Tongue (tissue), 1 donor: ENCODE measurements at regions not wholly inside any gene's neighbourhood (a gene's known extent, or its start where the extent isn't known, plus 50 kb on each side); places are given as distances from the start of the nearest gene placed in this dataset.
A peak's percentile ranks its signal among the peaks of the same experiment; 100 is the strongest.
"Not testable (repeated sequence)": the region's sequence is repeated elsewhere in the genome, so short reads cannot be mapped to it uniquely, and the experiment has no call there.

Source experiments
- DNase-seq: peaks from one replicate; pipeline ENCODE4 v3.0.0-alpha.2; 2015

DNA sequence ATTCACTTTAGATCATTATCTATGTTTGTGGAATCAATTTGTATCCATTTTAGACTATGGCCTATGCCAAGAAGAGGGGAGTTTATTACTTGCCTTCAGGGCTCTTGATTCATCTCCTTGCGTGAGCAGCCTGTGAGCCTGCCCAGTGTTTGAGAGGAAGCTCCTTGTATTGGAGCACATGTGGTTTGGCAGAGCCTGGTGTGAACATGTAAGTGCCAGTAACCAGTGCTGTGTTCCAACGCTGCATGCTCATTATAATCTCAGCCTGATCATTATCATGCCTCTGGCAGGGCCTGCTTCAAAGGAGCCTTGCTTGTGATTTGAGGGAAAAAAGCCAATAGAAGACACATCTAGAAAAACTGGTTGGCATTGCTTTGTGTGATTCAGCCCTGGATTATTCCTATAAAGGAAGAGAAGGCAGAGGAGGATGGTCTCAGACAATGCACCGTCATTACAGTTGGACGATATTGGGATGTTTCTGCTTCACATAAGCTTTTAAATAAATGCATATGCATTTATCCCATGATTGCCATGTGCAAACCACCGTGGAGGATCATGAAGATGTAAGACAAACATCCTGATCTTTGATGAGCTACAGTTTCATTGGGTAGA, 203.4 kb upstream of the AHR start:
- no peak for DNase-seq

DNA sequence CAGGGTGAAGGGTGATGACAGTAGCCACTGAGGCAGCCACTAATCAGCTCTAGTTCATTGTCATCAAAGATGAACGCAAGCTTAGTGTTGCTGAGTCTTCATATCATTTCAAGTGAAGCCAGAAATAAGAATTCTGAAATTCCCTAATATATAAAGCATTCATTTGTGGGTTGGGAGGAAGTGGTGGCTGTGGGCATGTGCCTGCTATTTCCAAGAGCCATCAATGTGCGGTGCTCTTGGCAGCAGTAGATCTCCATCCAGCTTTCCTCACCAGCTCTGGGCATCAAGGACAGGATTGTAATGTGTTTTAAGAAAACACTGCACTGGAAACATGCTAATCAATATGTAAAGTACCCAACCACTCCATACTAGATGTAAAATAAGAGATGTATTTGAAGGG, 202.5 kb upstream of the AHR start:
- DNase-seq, result no peak

DNA sequence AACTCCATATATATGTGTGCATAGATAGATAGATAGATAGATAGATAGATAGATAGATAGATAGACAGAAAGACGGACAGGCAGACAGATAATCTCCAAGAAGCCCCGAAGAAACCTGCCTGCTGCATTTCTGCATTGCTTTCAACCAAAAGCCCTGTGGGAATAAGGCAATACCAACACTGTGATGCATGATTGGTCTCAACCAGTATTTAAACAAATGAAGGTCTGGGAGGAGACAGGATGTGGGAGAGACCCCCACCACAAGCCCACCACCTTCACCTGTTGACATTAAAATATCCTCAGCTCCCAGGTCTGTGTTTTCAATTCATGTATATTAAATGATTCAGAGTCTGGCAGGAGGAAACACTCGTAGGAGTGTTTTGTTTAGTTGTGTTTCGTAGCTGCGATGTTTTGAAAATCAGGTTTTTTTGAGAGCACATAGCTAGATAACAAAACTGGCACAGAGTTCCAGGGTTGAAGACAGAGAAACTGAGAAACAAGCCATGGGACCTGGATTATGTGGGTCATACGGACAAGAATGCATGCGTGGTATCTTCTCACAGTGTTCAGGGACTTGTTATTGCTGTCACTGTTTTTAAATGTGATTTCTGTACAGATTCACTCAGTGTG, 200.7 kb upstream of the AHR start:
- DNase-seq, result no peak

DNA sequence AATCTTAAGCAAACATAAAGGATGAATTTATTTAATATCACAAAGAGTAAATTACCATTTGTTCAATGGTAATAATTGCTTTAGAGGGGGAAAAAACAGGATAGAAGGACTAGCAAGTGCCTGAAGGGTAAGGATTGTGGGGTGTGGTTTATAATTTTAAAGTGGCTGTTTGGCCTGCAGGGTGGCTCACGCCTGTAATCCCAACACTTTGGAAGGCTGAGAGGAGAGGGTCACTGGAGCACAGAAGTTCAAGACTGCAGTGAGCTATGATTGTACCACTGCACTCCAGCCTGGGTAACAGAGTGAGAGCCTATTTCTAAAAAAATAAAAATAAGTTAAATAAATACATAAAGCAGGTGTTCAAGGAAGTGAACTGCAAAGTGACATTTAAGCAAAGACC, 199.9 kb upstream of the AHR start:
- no peak for DNase-seq

DNA sequence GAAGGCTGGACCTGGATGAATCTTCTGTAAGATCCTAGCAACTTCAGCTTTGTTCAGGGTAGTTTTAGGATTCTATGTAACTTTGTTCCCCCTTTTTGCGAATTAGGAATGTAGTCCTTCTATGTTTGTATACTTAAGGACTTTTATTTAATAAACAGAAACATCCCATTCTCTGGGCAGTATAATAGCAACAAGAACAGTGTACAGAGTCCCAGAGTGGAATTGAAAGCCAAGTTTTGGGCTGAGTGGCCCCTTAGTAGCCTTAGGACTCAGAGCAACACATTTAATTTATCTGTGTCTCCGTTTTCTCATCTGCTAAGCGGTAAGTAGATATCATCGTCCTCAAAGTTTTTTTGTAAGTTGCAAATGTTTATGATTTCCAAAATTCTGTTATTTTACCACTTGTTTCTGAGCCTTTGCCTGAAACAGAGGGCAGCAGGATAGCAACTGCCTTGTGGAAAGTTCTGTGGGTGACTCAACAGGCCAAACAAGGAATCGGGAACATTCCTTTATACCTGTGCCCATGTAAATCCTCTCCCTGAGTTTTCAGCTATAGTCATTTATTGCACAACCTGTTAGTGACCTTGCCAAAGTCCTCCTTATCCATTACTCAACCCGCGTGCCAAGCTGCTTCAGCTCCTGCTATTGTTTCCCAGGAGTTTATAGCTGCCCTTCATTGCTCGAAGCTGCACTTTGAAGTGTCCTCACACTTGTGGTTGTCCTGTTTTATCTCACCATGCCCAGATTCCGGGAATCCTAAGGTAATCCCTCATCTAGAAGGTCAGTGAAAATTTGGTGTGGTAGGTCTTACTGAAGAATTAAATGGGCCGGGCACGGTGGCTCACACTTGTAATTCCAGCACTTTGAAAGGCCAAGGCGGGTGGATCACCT, 199.1 kb upstream of the AHR start:
- no peak for DNase-seq

DNA sequence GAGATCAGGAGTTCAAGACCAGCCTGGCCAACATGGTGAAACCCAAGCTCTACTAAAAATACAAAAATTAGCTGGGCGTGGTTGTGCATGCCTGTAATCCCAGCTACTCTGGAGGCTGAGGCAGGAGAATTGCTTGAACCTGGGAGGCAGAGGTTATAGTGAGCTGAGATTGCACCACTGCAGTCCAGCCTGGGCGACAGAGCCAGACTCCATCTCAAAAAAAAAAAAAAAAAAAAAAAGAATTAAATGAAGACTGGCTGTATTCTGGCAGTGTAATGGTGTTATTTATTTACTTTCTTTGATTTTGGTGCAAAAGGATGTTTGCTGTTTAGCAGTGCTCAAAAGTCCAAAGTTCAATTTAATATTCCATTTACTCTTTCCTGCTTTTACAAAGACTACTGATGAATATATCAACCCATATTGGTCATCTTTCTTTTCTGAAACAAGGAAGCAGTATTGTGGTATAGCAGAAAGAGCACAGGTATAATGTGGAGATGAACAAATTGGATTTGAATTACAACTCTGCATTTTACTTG, 198.4 kb upstream of the AHR start:
- not testable (repeated sequence) for DNase-seq

DNA sequence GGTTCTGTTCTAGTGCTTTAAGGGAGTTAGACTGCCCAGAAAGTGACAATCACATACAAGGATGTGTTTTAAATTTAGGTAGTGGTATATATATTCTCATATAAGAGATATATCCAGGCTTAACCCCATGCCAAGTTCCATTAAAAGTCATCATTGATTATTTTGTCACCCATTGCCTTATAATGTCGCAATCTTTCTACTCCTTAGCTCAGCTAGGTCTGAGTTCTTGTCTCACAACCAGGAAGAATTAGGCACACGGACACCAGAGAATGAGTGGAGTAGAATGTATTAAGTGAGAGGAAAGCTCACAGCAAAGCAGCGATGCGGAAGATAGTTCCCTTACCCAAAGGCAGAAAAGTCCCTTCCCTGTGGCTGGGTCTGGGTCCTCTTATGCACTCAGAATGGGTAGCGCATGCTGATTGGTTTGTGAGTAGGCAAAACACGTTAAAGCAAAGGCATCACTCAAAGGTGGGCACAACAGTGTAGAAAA, 197.2 kb upstream of the AHR start:
- no peak for DNase-seq

DNA sequence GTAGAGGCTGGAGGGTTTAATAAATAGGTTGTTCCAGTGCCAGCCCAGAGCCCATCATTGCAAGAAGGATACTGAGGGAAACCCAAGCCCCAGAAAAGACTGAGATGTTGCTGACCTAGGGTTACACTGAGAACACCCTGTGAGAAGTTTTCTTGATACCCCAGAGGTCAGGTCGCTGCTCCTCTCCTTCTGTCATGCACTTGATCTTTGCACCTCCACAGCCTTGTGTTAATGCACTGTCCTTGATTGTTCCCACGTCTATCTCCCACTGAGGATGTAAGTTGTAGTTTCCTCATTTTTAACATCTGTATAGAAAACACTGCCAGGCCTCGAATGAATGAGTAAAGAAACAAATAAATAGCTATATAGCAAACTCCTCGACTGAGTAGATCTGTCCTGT, 195.3 kb upstream of the AHR start:
- no peak for DNase-seq

DNA sequence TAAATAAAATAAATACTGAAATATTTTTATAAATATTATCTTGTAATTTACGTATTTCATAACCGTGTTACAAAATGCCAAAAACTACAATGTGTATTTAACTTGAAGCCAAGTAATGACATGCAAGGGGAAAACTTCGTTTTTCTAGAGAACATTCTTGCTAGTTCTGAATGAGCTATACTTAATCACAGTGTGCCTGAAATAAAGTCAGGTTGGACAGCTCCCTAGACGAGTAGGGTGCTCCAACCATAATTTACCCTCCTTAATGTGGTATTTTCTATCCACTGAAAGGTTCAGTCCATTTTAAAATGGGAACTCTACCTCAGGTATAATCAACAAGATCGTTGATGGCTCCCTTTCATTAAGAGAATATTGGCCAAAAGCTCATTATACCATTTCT, 194.5 kb upstream of the AHR start:
- DNase-seq, result no peak

DNA sequence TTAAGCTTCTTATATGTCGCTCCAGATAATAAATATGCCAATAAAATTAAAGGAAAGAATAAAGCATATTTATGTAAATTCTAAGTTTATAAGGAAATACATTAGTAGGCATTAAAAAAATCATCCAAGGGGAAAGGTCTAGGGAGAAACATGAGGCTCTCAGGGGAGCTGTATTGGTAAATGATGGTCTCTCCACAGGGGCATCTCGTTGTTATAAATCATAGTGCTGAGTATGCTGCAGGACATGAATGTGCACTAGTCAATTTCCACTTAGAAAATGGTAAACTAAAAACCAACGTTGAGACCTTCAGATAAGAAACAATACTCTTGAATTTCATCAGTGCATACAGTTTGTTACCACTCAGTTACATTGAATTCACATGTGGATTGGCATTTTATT, 194.0 kb upstream of the AHR start:
- no peak for DNase-seq

DNA sequence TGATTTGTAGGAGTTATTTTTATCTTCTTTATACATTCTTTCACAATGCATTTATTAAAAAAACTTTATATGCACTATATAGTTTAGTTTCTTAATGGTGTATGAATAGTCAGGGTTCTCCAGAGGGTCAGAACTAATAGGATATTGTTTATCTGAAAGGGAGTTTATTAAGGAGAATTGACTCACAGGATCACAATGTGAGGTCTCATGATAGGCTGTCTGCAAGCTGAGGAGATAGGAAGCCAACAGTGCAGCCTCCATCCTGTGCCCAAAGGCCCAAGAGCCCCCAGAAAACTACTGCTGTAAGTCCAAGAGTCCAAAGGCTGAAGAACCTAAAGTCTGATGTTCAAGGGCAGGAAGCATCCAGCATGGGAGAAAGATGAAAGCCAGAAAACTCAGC, 192.8 kb upstream of the AHR start:
- no peak for DNase-seq

DNA sequence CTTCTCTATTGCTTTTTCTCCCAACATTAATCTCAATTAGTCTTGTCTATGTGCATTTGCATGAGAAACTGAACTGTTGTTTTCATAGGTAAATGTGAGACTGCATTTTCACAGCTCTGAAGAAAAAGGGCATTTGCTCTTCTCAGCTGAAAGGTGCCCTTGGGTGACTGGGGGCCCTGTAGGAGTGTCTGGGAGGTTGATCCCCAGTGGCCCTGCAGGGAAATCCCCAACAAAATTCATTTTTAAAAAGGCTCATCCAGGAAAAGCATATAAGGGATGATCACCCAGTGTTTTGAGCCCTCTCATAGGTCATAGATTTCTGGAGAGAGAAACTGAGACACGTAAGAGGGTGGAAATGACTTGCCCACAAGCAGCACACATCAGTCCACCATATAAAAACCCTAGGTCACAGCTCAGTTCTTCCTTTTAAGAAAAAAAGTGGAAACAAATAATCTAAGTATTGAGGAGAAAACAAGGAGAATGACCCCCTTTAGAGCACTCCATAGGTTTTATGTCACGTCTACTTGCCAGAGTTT, 190.3 kb upstream of the AHR start:
- DNase-seq, result no peak

DNA sequence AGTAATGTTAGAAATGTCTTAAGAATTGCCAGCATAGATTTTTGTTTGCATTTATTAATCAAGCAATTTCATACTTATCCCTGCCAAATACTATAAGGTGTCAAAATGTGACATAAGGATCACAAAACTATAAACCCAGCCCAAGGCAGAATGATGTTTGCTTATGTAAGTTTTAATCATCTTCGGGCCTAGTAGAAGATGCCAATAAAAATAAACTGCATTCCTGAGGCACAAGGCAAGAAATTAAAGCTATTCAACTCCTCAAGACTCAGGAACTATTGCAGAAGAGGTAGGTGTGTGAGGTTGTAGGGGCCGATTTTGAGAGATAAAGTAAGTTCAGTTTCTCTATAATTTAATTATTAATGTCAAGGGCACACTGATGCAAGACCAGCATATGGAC, 189.4 kb upstream of the AHR start:
- DNase-seq, result no peak

DNA sequence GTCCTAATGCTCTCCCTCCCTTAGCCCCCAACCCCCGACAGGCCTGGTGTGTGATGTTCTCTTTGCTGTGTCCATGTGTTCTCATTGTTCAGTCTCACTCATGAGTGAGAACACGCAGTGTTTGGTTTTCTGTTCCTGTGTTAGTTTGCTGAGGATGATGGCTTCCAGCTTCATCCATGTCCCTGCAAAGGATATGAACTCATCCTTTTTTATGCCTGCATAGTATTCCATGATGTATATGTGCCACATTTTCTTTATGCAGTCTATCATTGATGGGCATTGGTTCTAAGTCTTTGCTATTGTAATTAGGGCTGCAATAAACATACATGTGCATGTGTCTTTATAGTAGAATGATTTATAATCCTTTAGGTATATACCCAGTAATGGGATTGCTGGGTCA, 184.7 kb upstream of the AHR start:
- not testable (repeated sequence) for DNase-seq

DNA sequence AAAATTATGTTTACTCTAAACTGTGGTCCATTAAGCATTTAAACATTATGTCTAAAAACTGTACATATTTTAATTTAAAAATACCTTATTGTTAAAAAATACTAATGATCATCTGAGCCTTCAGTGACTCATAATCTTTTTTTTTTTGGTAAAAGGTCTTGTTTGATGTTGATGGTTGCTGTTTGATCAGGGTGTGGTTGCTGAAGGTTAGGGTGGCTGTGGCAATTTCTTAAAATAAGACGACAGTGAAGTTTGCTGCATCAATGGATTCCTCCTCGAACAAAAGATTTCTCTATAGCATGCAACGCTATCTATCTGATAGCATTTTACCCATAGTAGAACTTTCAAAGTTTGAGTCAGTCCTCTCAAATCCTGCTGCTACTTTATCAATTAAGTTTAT, 180.0 kb upstream of the AHR start:
- DNase-seq, result no peak

DNA sequence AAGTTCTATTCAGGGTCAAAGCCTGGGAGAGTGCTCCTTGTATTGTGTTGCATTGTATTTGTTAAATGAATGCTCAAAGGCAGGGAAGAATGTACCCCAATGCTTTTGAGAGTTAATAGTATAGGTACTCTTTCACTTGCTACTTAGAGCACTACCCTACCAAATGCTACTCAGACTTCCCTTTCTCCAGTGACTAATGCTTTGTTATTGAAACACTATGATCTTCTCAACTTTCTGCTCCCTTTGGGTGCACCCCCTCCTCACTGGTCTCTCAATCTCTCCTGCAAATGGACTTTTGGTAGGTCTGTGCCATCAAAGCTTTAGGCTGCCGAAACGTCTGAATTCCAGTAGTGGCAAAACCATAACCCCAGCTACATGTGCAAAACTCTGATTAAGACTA, 177.7 kb upstream of the AHR start:
- no peak for DNase-seq

DNA sequence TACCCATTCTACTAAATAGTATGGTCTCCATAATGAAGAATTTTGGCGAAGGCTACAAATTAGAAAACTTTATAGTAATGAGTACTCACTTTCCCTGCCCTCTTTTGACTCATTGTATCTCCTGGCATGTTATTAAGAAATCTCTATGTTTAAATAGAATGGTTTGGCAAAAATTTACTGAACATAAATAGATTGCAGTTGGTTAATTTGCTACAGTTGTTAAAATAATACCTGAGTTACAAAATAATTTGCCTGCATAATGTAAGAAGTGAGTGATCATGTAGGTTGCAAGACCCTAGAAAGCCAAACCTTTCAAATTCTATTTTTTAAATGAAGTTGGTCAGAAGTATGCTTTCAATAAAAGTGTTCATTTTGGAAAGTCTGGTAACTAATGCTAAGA, 176.8 kb upstream of the AHR start:
- DNase-seq, result no peak

DNA sequence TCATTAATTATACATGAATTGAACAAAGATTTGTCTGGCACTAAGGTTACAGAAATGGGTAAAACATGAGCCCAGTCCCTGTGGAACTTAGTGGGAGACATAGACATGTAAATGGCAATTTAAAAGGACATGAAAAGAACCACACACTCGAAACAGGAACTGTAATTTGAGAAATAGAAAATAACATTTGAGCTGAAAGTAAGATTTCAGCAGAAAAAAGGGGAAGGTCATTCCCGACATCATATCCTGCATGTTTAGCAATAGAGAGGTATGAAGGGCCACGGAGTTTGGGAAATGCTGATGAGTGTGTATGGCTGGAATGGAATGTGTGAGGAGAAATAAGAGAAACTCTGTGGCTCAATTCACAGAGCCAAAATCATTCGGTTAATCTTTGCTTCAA, 175.4 kb upstream of the AHR start:
- no peak for DNase-seq

DNA sequence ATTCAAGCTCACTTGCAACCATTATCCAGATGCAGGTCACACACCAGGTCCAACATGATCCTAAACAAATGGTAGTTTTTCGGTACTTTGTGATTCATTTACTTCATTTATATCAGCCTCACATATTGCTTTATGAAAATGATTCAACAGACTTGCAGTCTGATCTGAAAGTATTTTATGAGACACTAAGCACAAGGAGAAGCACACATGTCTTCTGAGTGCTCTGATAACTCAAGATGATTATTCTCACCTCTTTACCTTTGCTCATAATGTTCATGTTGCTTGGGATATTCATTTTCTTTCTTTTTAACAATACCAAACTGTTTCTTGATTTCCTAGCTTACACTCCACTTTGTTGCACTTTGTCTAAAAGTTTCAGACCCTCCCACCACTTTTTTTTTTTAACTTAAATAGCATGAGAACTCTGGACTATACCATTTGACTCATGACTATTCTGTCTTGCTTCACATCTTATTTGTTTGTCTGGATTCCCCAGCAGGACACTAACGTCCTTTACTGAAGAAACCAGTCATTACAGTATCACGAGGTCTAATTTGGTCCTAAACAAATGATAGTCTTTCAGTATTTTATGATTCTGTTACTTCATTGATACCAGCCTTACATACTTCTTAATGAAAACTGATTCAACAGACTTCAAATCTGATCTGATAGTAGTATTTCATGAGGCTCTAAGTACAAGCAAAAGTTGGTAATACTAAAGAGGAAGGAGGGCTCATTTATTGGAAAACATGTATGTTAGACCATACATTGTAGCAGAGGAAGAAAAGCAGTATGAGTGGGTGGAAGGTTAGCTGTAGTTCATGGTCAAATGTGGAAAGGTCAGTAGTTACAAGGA, 171.8 kb upstream of the AHR start:
- no peak for DNase-seq

DNA sequence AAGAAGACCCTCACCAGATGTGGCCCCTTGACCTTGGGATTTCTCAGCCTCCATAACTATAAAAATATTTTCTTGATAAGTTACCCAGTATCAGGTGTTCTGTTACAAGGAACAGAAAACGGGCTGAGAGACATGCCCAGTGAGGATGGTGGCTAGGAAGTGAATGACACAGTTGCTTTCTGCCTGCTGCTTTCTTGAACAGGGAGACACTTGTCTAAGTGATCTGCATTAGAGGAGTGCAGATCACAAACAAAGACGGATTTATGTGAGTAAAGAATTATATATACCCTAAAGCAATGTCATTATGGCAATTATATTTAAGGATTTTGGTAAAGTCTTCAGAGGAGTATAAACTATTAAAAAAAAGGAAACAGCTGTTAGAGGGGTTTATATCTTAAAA, 169.2 kb upstream of the AHR start:
- DNase-seq, result no peak

DNA sequence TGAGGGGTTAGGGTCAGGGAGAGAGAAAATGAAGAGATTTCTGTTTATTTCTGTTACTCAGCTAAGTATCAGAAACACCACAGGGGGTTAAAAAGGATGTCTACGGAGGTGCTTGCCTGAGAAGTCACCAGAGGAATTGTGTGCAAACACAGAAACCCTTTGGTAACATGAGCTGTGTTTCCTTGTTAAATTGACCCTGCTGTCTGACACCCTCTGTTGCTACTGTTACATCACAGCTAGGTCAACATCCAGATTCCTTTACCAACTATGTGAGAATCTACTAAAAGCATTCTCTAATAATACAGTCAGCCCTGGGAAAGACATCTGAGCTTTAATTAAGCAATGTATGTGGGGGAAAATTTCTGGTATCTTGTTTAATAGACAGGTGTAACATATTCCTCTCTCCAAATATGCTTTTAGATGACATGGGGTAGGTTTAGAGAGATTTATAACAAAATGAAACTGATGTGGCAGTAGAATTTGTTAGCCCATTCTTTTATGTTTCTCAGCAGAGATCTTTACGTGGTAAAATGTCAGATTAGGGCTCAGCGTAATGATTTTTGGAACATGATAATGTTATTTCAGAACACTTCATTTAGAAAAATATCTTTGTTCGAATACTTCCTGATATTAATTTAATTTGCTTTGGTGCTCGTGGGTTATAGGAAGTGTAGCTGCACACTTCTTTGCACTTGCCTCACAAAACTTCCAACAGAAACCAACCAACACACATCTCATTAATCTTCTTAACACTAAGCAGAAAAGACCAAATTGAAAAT, 168.0 kb upstream of the AHR start:
- peak; percentile 31 for DNase-seq
